ENCODE measurements at regions not wholly inside any gene's neighbourhood (a gene's known extent, or its start where the extent isn't known, plus 50 kb on each side); places are given as distances from the start of the nearest gene placed in this dataset.

DNA sequence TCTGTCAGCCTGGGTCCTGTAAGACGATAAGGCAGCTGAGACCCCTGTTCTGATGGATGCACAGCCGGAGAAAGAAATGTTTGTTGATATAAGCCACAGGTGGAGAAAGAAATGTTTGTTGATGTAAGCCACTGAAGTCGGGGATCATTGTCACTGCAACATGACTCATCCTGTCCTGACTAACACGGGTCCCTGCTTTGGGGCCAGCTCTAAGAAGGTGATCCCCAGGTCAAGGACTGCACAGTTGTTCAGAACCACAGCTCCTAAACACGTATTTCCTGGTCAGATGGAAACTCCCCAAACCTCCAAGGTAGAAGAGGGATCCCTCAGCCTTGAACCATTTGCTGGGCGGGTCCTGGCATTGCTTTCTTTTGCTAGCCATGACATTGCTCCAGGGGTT lies 86.4 kb upstream of the IGSF21 start:
- Histone ChIP-seq H3K36me3 (no peaks in the 10 kb centered on the region), H3K9me3 (no peaks in the 10 kb centered on the region), H3K27me3 (peaks cover 0 to 93% (median 0%) of the 10 kb centered on the region in 4 donors), H3K4me3 (no peak overlapping the region), H3K27ac (replicated peaks in 1 of 4) (no peak overlapping the region), H3K4me1 (no peaks in the 10 kb centered on the region)
- intact Hi-C loops (cut with DNase I) = no loop called here
- DNase-seq (ENCODE audit: extremely low spot score) = no peak
- WGBS = 22% methylated on average over 6 of the region's 6 CpGs
- TF ChIP-seq, protein P1, sequence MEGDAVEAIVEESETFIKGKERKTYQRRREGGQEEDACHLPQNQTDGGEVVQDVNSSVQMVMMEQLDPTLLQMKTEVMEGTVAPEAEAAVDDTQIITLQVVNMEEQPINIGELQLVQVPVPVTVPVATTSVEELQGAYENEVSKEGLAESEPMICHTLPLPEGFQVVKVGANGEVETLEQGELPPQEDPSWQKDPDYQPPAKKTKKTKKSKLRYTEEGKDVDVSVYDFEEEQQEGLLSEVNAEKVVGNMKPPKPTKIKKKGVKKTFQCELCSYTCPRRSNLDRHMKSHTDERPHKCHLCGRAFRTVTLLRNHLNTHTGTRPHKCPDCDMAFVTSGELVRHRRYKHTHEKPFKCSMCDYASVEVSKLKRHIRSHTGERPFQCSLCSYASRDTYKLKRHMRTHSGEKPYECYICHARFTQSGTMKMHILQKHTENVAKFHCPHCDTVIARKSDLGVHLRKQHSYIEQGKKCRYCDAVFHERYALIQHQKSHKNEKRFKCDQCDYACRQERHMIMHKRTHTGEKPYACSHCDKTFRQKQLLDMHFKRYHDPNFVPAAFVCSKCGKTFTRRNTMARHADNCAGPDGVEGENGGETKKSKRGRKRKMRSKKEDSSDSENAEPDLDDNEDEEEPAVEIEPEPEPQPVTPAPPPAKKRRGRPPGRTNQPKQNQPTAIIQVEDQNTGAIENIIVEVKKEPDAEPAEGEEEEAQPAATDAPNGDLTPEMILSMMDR (IDR thresholded peaks at IDR 0.05) = no peak
- no peak for TF ChIP-seq POLR2AphosphoS5 (IDR thresholded peaks at IDR 0.05)
- no peak for TF ChIP-seq EP300 (IDR thresholded peaks at IDR 0.05)
- TF ChIP-seq POLR2A (IDR thresholded peaks at IDR 0.05; ENCODE audit: low read depth) = no peak

DNA sequence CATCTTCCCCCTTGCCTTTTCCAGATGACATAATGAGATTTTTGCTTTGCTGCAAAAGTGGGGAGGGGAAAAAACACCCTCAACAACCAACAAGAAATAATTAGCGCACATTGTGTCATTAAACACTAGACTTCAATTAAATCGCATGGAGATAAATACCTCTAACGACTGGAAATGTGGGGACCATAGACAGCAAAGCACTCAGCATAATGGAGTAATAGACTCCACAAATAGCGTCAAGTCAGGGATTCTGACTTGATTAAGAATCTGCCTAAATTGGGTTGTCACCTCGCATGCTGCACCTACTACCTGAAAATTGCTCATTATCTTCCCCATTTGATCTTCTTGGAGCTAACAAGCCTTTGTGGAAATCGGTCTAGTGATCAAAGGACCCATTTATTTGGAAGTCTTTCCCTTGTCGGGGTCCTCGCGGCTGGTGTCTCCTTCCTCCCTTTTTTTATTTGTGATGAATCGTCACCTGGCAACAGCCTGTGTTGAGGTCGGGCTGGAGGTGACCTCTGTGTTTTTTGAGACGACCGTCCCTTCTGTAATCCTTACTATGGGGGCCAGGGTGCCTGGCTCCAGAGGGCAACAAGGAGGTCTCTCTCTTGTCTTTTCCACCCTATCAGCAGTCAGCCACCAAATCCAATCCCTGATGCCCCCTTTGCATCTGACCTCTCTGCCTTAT lies 75.3 kb upstream of the IGSF21 start:
- no peak for DNase-seq (ENCODE audit: extremely low spot score)
- TF ChIP-seq POLR2A (IDR thresholded peaks at IDR 0.05; ENCODE audit: low read depth) = no peak
- TF ChIP-seq, protein P1 (IDR thresholded peaks at IDR 0.05) = no peak
- TF ChIP-seq POLR2AphosphoS5 (IDR thresholded peaks at IDR 0.05) = no peak
- TF ChIP-seq EP300 (IDR thresholded peaks at IDR 0.05) = no peak
- Histone ChIP-seq H3K27me3 (peaks cover 0 to 82% (median 0%) of the 10 kb centered on the region in 4 donors), H3K4me3 (no peak overlapping the region), H3K36me3 (no peaks in the 10 kb centered on the region), H3K27ac (replicated peaks in 1 of 4) (no peak overlapping the region), H3K9me3 (no peaks in the 10 kb centered on the region), H3K4me1 (no peaks in the 10 kb centered on the region)
- 51% methylated on average over 13 of the region's 13 CpGs for WGBS
- intact Hi-C loops (cut with DNase I) = no loop called here

DNA sequence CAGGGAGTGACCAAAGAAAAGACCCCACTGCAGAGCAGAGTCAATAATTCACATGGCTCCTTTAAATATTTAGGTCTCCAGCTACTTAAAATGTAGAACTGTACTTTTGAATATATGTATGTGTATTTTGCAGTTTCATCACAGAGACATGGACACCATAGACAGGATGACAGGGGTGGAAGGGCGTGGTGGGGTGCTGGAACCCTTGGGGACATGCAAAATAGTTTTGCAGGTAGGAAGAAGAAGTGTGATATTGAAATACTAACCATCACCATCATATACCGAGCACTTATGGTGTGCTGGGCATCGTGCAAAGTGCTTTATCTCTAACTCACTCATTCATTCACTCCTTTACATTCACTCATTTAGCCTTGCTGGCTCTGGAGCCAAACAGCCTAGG lies 72.5 kb upstream of the IGSF21 start:
- no peaks in the 10 kb centered on the region for H3K9me3 ChIP-seq
- H3K27ac ChIP-seq (replicated peaks in 1 of 4) = no peak overlapping the region
- peaks cover 0 to 64% (median 0%) of the 10 kb centered on the region in 4 donors for H3K27me3 ChIP-seq
- H3K4me3 ChIP-seq = no peak overlapping the region
- intact Hi-C loops (cut with DNase I) = no loop called here
- DNase-seq (ENCODE audit: extremely low spot score) = no peak
- H3K4me1 ChIP-seq = no peaks in the 10 kb centered on the region
- TF ChIP-seq EP300 (IDR thresholded peaks at IDR 0.05) (no peak), POLR2A (IDR thresholded peaks at IDR 0.05; ENCODE audit: low read depth) (no peak), POLR2AphosphoS5 (IDR thresholded peaks at IDR 0.05) (no peak)
- TF ChIP-seq, protein P1 (IDR thresholded peaks at IDR 0.05) = no peak
- no peaks in the 10 kb centered on the region for H3K36me3 ChIP-seq
- 74% methylated on average over 3 of the region's 3 CpGs for WGBS

DNA sequence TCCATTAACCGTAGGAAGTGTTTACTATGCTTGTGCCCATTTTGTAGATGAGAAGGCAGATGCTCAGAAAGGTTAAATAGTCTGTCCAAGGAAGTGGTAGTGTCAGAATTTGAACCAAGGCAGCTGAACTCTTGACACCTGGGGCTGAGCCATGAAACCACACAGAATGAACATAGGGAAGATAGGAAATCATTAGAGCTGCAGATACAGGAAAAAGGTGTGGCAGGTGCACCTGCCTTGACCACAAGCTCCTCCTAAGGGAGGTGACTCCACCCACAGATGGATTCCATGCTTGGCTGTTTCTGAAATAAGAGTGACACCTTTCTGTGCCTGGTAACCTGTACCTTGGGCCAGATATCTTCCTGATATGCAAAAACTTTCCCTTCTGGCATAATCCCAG lies 69.9 kb upstream of the IGSF21 start:
- no peaks in the 10 kb centered on the region for H3K36me3 ChIP-seq
- DNase-seq (ENCODE audit: extremely low spot score) = no peak
- TF ChIP-seq, protein P1 (IDR thresholded peaks at IDR 0.05) = no peak
- no peak for TF ChIP-seq POLR2A (IDR thresholded peaks at IDR 0.05; ENCODE audit: low read depth)
- TF ChIP-seq EP300 (IDR thresholded peaks at IDR 0.05) = no peak
- TF ChIP-seq POLR2AphosphoS5 (IDR thresholded peaks at IDR 0.05) = no peak
- no peak overlapping the region for H3K4me3 ChIP-seq
- no peaks in the 10 kb centered on the region for H3K9me3 ChIP-seq
- 79% methylated on average over 1 of the region's 1 CpG for WGBS
- H3K27ac ChIP-seq (replicated peaks in 1 of 4) = no peak overlapping the region
- peaks cover 0 to 43% (median 0%) of the 10 kb centered on the region in 4 donors for H3K27me3 ChIP-seq
- intact Hi-C loops (cut with DNase I) = no loop called here
- no peaks in the 10 kb centered on the region for H3K4me1 ChIP-seq

DNA sequence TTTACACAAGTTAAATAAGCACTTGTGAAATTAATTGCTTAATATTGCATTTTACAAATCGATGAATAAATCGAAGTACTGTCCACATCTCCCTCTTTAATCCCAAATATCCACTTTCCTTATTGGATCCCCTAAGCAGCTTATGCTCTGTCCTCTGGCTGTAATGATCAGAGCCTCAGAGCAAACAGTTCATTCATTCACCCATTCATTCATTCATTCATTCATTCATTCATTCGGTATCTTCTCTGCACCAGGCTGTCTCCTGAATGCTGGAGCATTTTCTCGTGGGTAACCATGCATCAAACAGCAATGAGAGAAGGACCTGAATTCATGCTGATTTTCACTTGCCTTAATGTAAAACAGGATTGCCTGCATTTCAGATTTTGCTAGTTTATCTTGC lies 69.5 kb upstream of the IGSF21 start:
- Histone ChIP-seq H3K27ac (replicated peaks in 1 of 4) (no peak overlapping the region), H3K4me3 (no peak overlapping the region), H3K36me3 (no peaks in the 10 kb centered on the region), H3K27me3 (peaks cover 0 to 43% (median 0%) of the 10 kb centered on the region in 4 donors), H3K4me1 (no peaks in the 10 kb centered on the region), H3K9me3 (no peaks in the 10 kb centered on the region)
- WGBS = 85% methylated on average over 4 of the region's 4 CpGs
- TF ChIP-seq, protein P1 (IDR thresholded peaks at IDR 0.05) = no peak
- no peak for DNase-seq (ENCODE audit: extremely low spot score)
- intact Hi-C loops (cut with DNase I) = no loop called here
